Renal pelvis (tissue), 1 donor: ENCODE measurements at regions not wholly inside any gene's neighbourhood (a gene's known extent, or its start where the extent isn't known, plus 50 kb on each side); places are given as distances from the start of the nearest gene placed in this dataset.
"Not testable (repeated sequence)": the region's sequence is repeated elsewhere in the genome, so short reads cannot be mapped to it uniquely, and the experiment has no call there.

Source experiments
- DNase-seq: peaks from one replicate; pipeline ENCODE4 v3.0.0-alpha.2; 2013

DNA sequence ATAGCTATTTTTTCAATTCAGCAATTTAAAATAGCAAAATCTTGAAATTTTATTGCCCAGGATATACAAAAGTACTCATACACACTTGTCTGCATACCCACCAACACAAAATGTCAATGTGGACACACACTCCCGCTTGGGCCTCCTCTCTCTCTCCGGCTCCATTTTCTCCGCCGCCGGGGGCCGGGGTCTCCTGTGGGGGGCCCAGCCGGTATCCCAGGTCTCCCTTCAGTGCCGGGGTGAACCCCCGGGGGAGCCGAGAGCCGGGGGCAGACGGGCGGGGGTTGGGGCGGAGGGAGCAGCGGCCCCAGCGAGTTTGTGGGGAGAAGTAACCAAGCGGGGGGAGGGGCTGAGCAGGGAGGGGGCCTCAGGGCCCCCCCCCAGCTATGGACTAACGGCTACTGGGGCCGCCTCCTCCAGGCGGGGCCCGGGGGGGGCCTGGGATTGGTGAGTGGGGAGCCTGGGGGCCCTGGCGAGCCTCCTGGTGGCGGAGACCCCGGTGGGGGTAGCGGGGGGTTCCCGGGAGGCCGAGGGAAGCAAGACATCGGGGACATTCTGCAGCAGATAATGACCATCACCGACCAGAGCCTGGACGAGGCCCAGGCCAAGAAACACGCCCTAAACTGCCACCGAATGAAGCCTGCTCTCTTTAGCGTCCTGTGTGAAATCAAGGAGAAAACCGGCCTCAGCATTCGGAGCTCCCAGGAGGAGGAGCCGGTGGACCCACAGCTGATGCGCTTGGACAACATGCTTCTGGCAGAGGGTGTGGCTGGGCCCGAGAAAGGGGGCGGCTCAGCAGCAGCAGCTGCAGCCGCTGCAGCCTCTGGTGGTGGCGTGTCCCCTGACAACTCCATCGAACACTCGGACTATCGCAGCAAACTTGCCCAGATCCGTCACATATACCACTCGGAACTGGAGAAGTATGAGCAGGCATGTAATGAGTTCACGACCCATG, 56.6 kb downstream of the CHST2 start:
- DNase-seq, result not testable (repeated sequence)

DNA sequence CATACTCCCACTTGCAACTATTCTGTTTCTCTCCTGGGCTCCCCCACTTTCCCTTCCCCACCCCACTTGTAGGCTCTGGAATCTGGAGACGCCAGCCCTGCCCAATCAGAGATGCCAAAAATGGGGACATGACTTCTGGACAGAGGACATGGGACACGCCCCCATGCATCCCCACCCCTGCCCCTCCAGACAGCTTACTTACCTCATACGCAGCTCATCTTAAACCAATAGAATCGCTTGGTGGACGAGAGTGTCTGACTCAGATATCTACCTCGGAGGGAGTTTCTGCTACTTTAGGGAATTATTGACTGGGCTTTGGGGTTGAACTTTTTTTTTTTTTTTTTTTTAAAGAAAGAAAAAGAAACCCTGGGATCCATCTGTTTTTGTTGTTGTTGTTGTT, 58.4 kb downstream of the CHST2 start:
- DNase-seq, result not testable (repeated sequence)

DNA sequence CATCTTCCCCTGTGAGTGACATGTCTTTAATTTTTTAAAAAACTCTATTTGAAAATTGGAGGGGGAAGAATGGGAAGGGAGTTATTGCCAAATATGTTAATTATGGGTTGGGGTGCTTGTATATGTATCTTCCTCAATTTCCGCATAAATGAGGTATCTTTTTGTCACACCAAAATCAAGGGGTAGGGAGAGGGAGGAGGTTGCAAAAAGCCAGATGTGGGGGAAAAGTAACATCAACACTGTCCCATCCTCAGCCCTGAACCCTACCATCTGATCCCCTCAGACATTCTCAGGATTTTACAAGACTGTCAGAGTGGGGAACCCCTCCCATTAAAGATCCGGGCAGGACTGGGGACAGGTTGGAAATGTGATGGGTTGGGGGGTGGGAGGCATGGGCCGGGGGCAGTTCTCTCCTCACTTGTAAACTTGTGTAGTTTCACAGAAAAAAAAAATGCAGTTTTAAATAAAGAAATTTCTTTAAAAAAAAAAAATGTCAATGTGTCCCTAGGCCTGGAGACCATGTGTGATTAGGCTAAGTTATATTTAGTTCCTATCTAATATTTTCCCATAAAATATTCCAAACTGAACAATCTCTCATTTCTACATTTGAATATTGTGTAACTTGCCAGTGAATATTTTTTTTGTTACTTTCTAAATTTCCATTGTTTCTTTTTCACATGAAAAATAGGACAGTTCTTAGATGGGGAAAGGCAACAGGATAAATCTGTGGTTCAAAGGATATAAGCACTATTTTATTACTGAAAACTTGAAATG, 59.4 kb downstream of the CHST2 start:
- DNase-seq, result not testable (repeated sequence)

DNA sequence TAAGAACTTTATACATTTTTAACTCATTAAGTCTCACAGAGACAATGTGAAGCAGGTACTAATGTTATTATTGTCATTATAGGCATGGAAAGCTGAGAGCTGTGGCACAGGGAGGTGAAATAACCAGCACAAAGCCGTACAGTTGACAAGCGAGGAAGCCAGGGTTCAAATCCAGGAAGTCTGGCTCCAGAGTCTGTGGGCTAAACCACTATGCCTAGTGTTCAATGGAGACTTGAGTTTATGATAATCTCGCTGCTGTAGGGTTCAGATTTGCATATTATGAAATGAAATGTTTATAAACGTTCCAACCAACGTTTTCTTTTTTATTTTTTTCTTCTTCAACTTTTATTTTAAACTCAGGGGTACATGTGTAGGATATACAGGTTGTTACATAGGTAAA, 60.0 kb downstream of the CHST2 start:
- no peak for DNase-seq

DNA sequence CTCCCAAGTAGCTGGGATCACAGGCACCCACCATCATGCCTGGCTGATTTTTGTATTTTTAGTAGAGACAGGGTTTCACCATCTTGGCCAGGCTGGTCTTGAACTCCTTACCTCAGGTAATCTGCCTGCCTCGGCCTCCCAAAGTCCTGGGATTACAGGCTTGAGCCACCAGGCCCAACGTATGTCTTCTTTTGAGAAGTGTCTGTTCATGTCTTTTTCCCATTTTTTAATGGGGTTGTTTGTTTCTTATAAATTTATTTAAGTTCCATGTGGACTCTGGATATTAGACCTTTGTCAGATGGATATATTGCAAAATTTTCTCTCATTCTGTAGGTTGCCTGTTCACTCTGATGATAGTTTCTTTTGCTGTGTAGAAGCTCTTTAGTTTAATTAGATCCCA, 61.3 kb downstream of the CHST2 start:
- DNase-seq, result not testable (repeated sequence)

DNA sequence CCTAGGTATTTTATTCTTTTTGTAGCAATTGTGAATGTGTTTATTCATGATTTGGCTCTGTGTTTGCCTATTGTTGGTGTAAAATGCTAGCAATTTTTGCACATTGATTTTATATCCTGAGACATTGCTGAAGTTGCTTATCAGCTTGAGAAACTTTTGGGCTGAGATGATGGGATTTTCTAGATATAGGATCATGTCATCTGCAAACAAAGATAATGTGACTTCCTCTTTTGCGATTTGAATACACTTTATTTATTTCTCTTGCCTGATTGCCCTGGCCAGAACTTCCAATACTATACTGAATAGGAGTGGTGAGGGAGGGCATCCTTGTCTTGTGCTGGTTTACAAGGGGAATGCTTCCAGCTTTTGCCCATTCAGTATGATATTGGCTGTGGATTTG, 62.4 kb downstream of the CHST2 start:
- DNase-seq, result not testable (repeated sequence)

DNA sequence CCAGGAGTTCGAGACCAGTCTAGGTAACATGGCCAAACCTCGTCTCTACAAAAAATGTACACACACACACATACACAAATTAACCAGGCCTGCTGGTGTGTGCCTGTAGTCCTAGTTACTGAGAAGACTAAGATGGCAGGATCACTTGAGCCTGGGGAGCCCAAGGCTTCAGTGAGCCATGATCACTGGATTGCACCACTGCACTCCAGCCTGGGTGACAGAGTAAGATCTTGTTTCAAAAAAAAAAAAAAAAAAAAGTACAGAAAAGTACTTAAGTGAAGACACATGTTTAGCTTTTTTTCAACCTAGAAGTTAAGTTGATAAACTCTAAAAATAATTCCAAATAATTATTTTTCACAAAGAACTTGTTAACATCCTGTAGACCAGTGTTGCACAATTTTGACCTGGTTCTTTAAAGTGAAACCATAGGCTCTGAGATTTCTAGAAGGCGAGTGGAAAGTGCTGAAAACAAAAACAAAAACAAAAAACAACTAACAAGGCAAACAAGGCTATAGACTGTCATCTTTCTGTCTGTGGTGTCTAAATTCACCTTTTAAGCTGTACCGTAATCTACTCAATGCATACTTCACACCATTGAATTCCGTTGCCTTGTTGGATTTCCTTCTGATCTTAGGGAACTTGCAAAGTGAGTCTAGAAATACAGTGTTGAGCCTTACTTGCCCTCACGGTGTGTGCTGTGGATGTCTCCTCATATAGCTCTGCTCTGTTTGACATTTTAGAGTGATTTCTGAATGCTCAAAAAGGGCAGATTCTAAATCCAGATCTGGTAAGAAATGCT, 63.5 kb downstream of the CHST2 start:
- DNase-seq, result no peak

DNA sequence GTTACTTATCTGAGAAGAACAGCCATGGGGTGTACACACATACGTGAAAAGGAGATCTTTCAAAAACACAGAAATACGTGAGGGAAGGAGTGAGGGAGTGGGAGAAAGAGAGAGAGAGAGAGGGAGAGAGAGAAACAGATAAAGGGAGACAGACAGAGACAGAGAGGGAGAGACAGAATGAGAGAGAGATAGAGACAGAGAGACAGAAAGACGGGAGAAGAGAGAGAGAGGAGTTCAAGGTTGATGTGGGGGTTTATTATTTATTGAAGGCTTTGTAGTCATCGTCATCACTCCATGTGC, 64.0 kb downstream of the CHST2 start:
- no peak for DNase-seq

DNA sequence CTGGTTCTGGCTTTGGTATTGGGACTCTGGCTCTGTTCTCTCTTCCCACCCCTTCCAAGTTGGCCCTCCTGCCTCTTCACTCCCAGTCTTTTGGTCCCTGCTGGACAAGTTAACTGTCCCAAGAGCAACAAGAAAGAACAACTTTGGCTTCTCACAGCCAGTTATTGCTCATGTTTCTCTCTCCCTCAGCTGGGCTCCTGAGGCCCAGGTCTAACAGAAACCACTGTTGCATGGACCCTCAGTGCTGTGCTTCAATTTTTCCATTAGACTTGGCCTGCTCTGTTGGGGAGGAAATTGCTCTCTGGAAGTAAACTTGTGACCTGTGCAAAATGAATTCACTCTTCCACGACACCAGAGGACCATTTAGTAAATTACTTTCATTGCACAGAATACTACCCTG, 64.5 kb downstream of the CHST2 start:
- no peak for DNase-seq

DNA sequence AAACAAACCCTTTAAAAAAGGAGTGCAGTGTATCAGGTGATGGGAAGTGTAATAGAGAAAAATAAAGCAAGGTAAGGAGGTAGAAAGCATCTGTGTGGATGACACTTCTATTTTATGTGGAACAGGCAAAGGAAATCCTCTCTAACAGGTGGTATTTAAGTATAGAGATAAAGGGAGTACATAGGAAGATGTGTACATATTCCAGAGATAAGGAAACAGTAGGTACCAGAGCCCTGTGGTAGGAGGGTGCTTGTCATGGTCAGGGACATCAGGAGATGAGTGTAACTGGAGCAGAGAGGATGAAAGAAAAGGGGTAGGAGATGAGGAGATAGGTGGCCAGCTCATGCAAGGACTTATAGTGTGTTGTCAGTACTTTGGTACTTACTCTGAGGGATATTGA, 65.8 kb downstream of the CHST2 start:
- no peak for DNase-seq

DNA sequence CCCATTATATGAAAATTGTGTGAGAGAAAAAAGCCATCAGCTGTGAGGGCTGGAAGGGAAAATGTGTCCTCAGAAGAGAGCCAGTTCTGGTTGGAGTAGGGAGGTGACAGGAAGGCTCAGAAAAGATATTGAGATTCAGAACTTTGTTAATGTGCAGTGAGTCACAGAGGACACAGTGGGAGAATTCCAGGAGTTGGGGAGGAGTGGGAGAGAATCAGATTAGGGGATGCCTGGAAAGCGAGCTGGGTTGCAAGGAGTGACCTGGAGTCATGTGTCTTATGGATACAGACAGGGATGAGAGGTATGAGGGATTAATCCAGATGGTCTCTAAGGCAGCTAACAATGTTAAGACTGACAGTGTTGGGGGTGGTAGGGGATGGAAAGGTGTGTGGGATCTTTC, 67.5 kb downstream of the CHST2 start:
- no peak for DNase-seq

DNA sequence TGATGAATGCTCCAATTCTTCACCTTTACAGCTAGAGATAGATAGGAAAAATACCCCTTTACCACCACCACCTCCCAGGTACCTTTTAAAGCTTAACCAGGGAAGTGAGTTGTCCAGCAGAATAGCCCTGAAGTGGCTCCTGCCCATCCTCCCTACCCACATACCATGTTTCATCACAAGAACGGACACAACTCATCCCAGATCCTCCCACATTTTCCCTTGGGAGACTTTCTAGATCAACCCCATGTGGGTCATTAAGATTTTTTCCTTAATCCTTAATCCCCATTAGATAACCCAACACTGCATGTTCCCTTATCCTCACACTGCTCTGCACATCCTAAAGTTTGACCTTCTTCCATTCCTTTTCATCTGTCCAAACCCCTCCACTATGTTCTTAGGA, 69.3 kb downstream of the CHST2 start:
- no peak for DNase-seq

DNA sequence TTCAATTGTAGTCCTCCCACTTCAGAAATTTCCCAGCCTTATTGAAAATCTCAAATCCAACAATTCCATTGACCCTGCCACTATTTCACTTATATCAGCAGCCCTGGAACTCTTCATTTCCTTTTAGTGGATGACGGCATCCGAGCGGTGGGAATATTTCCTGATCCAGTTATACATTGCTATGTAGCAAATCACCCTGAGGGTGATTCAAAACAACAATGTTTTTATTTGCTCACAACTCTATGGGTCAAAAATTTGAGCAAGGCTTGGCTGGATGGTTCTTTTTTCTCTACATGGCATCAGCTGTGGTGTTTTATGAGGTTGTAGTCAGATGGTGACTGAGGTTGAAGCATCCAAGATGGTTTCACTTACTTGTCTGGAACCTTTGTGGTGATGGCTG, 70.5 kb downstream of the CHST2 start:
- DNase-seq, result no peak

DNA sequence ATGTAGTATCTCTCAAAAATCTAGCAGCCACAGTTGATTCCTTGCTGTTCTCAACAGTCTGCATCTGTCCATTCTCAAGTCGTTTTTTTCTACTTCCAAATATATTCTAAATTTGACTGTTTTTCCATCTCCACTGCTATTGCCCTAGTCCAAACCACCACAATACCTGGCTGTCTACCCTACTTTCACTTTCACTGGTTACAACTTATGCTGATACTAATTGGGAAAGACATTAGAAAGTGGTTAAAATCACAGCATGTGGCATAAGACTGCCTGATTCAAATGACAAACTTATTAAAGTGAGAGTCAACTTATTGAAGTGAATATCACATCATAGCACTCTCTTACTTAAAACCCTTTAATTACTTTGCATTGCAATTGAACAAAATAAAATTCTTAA, 72.6 kb downstream of the CHST2 start:
- no peak for DNase-seq

DNA sequence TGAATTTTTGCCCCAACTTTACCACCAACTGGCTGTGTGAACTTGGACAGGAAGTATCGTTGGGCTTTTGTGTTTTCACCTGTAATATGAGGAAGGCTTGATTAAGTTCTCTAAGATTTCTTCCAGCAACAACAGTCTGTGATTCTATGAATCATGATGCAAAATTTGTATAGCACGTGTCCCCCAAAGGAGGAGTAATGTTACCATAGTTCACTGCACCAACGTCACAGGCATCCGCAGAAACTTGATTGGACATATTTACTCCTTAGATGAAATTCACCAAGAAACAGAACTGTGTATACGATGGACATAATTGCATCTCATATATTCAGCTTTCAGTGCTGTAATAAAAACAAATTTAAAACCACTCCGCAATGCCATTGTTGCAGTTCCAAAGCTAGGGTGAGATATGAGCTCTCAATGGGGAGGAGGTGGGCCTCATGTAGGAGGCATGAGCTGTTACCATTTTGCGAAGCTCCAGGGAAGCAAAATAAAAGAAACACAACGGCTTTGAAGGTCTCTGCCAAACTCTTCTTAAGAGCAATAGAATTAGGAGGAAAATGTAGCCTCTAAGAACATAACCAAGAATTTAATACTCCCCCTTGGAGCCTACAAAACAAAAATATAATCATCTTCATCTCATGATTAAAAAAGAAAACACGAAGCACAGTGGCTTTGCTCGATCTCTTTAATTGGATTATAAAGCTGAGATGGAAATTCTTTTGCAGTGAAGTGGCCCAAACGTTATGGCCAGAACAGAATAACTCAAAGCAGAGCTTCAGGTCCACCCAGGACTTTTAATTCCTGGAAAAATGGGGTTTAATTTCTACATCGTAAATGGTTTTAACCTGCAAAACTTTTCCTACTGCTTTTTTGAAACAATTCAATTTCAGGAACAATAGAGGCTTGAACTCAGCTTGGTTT, 80.7 kb downstream of the CHST2 start:
- DNase-seq, result peak; percentile 24

DNA sequence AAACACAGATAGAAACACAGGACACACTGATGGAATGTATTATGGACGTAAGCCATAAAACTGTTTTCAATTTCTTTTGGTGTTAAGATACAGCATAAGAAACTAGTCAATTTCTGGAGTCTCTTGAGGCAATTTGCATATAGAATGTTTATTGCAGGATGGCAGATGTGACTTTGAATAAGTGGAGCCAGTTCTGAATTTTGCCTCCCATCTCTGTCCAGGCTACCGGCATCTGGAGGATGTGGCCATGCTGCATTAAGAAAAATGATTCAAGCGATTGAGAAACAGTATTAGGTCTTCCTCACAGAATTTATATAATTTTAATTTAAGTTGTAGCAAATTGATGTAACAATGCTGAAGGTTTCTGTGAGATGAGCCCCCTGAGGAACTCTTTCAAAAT, 81.5 kb downstream of the CHST2 start:
- DNase-seq, result no peak

DNA sequence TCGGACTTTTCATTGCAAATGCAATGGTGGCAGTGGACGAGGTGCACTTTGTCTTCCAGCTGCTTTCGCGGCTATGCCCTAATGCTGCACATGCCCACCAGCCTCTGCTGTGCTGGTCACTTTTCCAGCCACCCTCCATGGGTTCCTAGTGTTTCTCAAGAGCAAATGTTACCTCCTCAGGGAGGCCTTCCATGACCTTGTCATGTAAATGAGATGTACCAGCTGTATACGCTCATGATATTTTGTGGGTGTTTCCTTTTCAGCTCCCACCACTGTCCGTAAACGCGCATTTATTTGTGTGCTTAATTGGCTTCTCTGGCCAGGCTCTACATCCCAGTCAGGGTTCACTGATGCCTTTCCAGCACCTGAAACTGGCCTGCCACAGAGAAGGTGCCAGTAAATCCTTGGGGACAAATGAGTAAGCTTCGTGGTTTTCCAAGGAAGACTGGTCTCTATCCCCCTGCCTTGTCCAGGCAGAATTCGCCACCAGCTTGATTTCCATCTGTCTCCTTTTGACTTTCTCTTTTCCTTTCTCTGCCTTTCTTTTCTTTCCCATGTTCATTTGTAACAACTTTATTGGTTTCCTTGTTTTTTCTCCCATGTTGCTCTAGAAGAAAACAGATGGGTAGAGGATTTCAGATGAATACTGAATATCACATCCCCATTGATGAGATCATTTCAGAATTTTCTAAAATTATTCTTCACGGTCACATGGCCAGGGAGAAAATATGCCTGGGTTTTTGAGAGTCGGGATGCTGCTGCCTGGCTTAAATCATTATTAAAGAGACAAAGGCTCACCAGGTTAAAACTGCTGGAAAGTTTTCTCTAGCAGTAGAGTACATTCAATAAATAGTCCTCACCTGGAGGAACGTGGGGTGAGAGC, 82.5 kb downstream of the CHST2 start:
- no peak for DNase-seq

DNA sequence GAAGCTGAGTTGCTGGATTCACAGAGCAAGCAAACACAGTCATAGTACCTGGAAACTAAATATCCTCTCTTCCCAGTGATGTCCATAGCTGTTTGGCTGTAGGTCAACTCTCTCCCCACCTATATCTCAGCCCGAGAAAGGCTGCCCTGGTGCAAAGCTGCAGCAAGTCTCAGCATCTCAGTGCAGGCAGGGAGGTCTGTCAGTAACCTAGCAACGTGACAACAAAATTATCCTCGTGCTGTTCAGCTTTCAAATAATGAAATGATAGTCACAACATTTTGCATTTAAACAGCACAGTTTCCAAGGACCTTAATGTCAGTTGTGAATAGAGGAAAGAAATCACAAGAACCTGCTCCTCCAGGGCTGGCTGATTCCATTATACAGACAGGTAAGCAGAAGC, 83.6 kb downstream of the CHST2 start:
- DNase-seq, result no peak

DNA sequence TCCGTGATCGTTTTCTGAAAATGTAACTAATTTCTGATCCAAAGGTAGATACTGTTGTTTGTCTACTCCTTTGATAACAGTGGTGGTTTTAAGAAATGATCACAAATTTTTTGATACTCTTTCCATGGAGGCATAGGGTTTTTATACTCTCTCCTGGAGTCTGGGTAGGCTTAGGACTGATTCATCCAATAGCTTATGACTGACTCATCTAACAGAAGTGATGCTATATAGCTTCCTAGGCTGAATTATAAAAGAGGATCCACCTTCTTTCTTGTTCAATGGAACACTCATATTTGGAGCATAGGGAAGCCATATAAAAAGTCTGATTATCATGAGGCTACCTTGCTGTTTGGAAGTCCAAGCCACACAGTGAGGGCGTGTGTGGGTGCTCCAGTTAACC, 84.3 kb downstream of the CHST2 start:
- DNase-seq, result no peak

DNA sequence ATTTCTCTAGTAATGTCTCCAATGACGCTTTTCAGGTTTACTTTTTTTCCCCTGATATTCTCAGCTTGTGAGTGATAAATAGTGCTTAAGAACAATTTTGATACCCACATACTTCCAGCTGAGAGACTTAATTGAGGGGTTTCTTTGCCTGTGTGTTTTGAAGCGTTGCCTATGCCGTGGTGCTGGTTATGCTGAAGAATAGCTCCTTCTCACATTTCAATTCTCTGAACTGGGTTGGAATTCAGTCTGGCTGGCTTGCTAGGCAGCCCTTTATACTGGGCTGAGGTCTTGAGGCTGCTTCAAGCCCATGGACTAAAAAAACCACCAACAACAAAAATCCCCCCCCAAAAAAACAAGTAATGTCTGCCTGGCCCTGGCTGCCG, 87.4 kb downstream of the CHST2 start:
- DNase-seq, result peak; percentile 22
